ENCODE measurements at regions not wholly inside any gene's neighbourhood (a gene's known extent, or its start where the extent isn't known, plus 50 kb on each side); places are given as distances from the start of the nearest gene placed in this dataset.

- Histone ChIP-seq H3K14ac (ENCODE audit: insufficient read depth, low read length) (no peak overlapping the region), H3K79me2 (ENCODE audit: insufficient read depth, low read length) (no peaks in the 10 kb centered on the region), H3K4ac (ENCODE audit: low read depth, low read length) (no peak overlapping the region), H4K20me1 (ENCODE audit: control insufficient read depth, insufficient read depth, insufficient read length) (no peaks in the 10 kb centered on the region), H2AFZ (ENCODE audit: low read length) (no peak overlapping the region), H3K18ac (ENCODE audit: insufficient read length, low read depth, low read length) (no peak overlapping the region), H2BK20ac (ENCODE audit: low read depth, low read length, poor library complexity, severe bottlenecking) (no peak overlapping the region), H3K4me2 (ENCODE audit: insufficient read depth, insufficient read length, low read length) (no peak overlapping the region), H3T11ph (ENCODE audit: low read length) (no peak overlapping the region), H3K23me2 (ENCODE audit: insufficient read length, low read depth, low read length, poor library complexity, severe bottlenecking) (no peaks in the 10 kb centered on the region), H3K9me3 (ENCODE audit: control insufficient read depth, low read depth, low read length) (no peaks in the 10 kb centered on the region), H3K27me3 (ENCODE audit: insufficient read depth, low read length) (no peaks in the 10 kb centered on the region), H4K8ac (replicated peaks; ENCODE audit: insufficient read length, low read depth, low read length) (no peak overlapping the region), H2BK15ac (ENCODE audit: low read depth, low read length) (no peak overlapping the region), H4K5ac (ENCODE audit: insufficient read length, low read depth, low read length) (no peak overlapping the region), H3K9ac (ENCODE audit: extremely low read depth, insufficient read length, low read length) (no peak overlapping the region), H2BK5ac (ENCODE audit: insufficient read length, low read length) (no peak overlapping the region), H4K91ac (ENCODE audit: insufficient read length, low read depth, low read length) (no peak overlapping the region), H3K27ac (ENCODE audit: insufficient read length, low read depth, low read length) (no peak overlapping the region), H3K79me1 (ENCODE audit: insufficient read depth, low read depth, low read length, poor library complexity, severe bottlenecking) (no peaks in the 10 kb centered on the region), H3K23ac (ENCODE audit: insufficient read length, low read depth, low read length) (no peak overlapping the region), H3K4me1 (ENCODE audit: insufficient read depth, low read length) (no peaks in the 10 kb centered on the region; the same call in 1 of the 2 replicates), H2BK12ac (ENCODE audit: insufficient read length, low read depth, low read length) (no peak overlapping the region), H2BK120ac (ENCODE audit: low read depth, low read length, poor library complexity, severe bottlenecking) (no peak overlapping the region), H2AK5ac (ENCODE audit: insufficient read length, low read length) (no peak overlapping the region), H3K56ac (ENCODE audit: insufficient read length, low read depth, low read length) (no peak overlapping the region)
- no peaks in the 10 kb centered on the region for H3K27me3 Mint-ChIP-seq (ENCODE audit: low read depth)
- no peaks in the 10 kb centered on the region for H3K36me3 Mint-ChIP-seq (ENCODE audit: insufficient read depth in 1 of 3, low read depth in 3 of 3)
- H3K4me1 Mint-ChIP-seq = peaks cover 2 to 5% of the 10 kb centered on the region in 2 experiments
- no peak for DNase-seq
- no CpG with 5 or more reads among the region's 1 CpG for WGBS (ENCODE audit: extremely low coverage, insufficient read length, low lambda C conversion rate)
- no peak overlapping the region for H3K4me3 Mint-ChIP-seq
- no peak overlapping the region for H3K27ac Mint-ChIP-seq
- TF ChIP-seq, protein P1, sequence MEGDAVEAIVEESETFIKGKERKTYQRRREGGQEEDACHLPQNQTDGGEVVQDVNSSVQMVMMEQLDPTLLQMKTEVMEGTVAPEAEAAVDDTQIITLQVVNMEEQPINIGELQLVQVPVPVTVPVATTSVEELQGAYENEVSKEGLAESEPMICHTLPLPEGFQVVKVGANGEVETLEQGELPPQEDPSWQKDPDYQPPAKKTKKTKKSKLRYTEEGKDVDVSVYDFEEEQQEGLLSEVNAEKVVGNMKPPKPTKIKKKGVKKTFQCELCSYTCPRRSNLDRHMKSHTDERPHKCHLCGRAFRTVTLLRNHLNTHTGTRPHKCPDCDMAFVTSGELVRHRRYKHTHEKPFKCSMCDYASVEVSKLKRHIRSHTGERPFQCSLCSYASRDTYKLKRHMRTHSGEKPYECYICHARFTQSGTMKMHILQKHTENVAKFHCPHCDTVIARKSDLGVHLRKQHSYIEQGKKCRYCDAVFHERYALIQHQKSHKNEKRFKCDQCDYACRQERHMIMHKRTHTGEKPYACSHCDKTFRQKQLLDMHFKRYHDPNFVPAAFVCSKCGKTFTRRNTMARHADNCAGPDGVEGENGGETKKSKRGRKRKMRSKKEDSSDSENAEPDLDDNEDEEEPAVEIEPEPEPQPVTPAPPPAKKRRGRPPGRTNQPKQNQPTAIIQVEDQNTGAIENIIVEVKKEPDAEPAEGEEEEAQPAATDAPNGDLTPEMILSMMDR (conservative IDR thresholded peaks at IDR 0.05) = no peak
- no peaks in the 10 kb centered on the region for H3K9me3 Mint-ChIP-seq
These were observed 233.6 kb upstream of the SEMA3E start for GRCh38 chr7:83882551-83882950.

Data from H9 (cell line).